OCI-M1 (cell line): ENCODE measurements at regions not wholly inside any gene's neighbourhood (a gene's known extent, or its start where the extent isn't known, plus 50 kb on each side); places are given as distances from the start of the nearest gene placed in this dataset.

Experiments
- DNase-seq: peaks from one replicate; lab custom pipeline; 2025; lab: John Stamatoyannopoulos, UW

GRCh38 chr1:230515451-230516145, 89.5 kb upstream of the PGBD5 start:
- DNase-seq, result no peak

- DNase-seq, result no peak
These were observed 84.4 kb upstream of the PGBD5 start for GRCh38 chr1:230510496-230510895.

GRCh38 chr1:230509281-230509977, 83.3 kb upstream of the PGBD5 start:
- no peak for DNase-seq

- no peak for DNase-seq
These were observed 81.7 kb upstream of the PGBD5 start for GRCh38 chr1:230507666-230508402.

GRCh38 chr1:230507236-230507635, 81.1 kb upstream of the PGBD5 start:
- no peak for DNase-seq

GRCh38 chr1:230506451-230506850, 80.3 kb upstream of the PGBD5 start:
- no peak for DNase-seq

- no peak for DNase-seq
These were observed 78.2 kb upstream of the PGBD5 start for GRCh38 chr1:230504310-230504709.

- DNase-seq, result no peak
These were observed 77.6 kb upstream of the PGBD5 start for GRCh38 chr1:230503726-230504125.

- peak; percentile 70 for DNase-seq
These were observed 76.9 kb upstream of the PGBD5 start for GRCh38 chr1:230502996-230503395.

GRCh38 chr1:230502306-230502705, 76.2 kb upstream of the PGBD5 start:
- DNase-seq, result peak; percentile 56

GRCh38 chr1:230501849-230502248, 75.7 kb upstream of the PGBD5 start:
- peak; percentile 23 for DNase-seq

GRCh38 chr1:230501242-230501641, 75.1 kb upstream of the PGBD5 start:
- DNase-seq, result no peak

- DNase-seq, result no peak
These were observed 73.9 kb upstream of the PGBD5 start for GRCh38 chr1:230500063-230500462.

GRCh38 chr1:230499496-230499895, 73.4 kb upstream of the PGBD5 start:
- DNase-seq, result no peak

GRCh38 chr1:230498704-230499103, 72.6 kb upstream of the PGBD5 start:
- peak; percentile 33 for DNase-seq

GRCh38 chr1:230496451-230496850, 70.3 kb upstream of the PGBD5 start:
- no peak for DNase-seq

- DNase-seq, result peak; percentile 75
These were observed 69.8 kb upstream of the PGBD5 start for GRCh38 chr1:230495891-230496385.

- no peak for DNase-seq
These were observed 68.9 kb upstream of the PGBD5 start for GRCh38 chr1:230495076-230495475.

- DNase-seq, result no peak
These were observed 68.4 kb upstream of the PGBD5 start for GRCh38 chr1:230494514-230494913.

- no peak for DNase-seq
These were observed 67.9 kb upstream of the PGBD5 start for GRCh38 chr1:230494026-230494425.

GRCh38 chr1:230493264-230493663, 67.1 kb upstream of the PGBD5 start:
- no peak for DNase-seq

GRCh38 chr1:230490436-230490835, 64.3 kb upstream of the PGBD5 start:
- no peak for DNase-seq
